Neural crest cell (in vitro differentiated cells): ENCODE measurements at regions not wholly inside any gene's neighbourhood (a gene's known extent, or its start where the extent isn't known, plus 50 kb on each side); places are given as distances from the start of the nearest gene placed in this dataset.
"Not testable (repeated sequence)": the region's sequence is repeated elsewhere in the genome, so short reads cannot be mapped to it uniquely, and the experiment has no call there.

ENCODE experiments used
- DNase-seq: peaks from one replicate; pipeline ENCODE4 v3.0.0; 2021; ENCODE audit warnings: low read depth, mixed read lengths, low spot score
- H3K27ac Mint-ChIP-seq: one replicate; pipeline ENCODE4 v1.8.0; 2021; ENCODE audit warnings: mild to moderate bottlenecking, mixed read lengths; ENCODE audit not compliant: unreplicated experiment
- H3K27me3 Mint-ChIP-seq: 2 replicates; pipeline ENCODE4 v1.8.0; 2021; ENCODE audit warnings: low read depth, mild to moderate bottlenecking, mixed read lengths
- H3K36me3 Mint-ChIP-seq: 2 replicates; pipeline ENCODE4 v1.8.0; 2021; ENCODE audit warnings: low read depth, mild to moderate bottlenecking, mixed read lengths
- H3K4me1 Mint-ChIP-seq: 2 replicates; pipeline ENCODE4 v1.8.0; 2021; ENCODE audit warnings: mixed read lengths
- H3K4me3 Mint-ChIP-seq: one replicate; pipeline ENCODE4 v1.8.0; 2021; ENCODE audit warnings: mild to moderate bottlenecking, mixed read lengths
- H3K9me3 Mint-ChIP-seq: 2 replicates; pipeline ENCODE4 v1.8.0; 2021; ENCODE audit warnings: mixed read lengths
- TF ChIP-seq, protein P1 (sequence below): fragments of 200-600 bp; sonication (generic); conservative IDR thresholded peaks from 2 replicates; pipeline ENCODE4 v1.5.0; 2021; ENCODE audit warnings: antibody characterized with exemption, mild to moderate bottlenecking

DNA sequence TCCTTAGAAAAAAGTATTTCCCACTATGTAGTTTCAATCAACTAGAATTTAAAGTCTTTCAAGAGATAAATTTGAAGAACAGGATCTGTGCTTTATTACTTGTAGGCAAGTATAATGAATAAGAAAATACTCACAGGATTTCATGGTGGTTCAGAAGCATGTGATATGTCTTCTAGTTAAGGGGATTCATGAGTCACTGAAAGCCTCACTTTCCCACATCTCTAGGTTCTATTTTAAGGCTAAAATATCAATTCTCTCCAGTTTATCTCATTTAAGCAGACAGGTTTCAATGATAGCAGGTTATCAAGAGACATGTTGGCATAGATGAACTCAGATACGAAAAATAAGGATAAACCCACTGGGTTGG lies 437.8 kb upstream of the BCHE start:
- H3K27ac Mint-ChIP-seq = no peak overlapping the region
- H3K4me1 Mint-ChIP-seq = no peaks in the 10 kb centered on the region
- TF ChIP-seq, protein P1, sequence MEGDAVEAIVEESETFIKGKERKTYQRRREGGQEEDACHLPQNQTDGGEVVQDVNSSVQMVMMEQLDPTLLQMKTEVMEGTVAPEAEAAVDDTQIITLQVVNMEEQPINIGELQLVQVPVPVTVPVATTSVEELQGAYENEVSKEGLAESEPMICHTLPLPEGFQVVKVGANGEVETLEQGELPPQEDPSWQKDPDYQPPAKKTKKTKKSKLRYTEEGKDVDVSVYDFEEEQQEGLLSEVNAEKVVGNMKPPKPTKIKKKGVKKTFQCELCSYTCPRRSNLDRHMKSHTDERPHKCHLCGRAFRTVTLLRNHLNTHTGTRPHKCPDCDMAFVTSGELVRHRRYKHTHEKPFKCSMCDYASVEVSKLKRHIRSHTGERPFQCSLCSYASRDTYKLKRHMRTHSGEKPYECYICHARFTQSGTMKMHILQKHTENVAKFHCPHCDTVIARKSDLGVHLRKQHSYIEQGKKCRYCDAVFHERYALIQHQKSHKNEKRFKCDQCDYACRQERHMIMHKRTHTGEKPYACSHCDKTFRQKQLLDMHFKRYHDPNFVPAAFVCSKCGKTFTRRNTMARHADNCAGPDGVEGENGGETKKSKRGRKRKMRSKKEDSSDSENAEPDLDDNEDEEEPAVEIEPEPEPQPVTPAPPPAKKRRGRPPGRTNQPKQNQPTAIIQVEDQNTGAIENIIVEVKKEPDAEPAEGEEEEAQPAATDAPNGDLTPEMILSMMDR = no peak
- no peak for DNase-seq
- H3K27me3 Mint-ChIP-seq = no peaks in the 10 kb centered on the region
- H3K9me3 Mint-ChIP-seq = no peaks in the 10 kb centered on the region
- no peaks in the 10 kb centered on the region for H3K36me3 Mint-ChIP-seq
- no peak overlapping the region for H3K4me3 Mint-ChIP-seq

DNA sequence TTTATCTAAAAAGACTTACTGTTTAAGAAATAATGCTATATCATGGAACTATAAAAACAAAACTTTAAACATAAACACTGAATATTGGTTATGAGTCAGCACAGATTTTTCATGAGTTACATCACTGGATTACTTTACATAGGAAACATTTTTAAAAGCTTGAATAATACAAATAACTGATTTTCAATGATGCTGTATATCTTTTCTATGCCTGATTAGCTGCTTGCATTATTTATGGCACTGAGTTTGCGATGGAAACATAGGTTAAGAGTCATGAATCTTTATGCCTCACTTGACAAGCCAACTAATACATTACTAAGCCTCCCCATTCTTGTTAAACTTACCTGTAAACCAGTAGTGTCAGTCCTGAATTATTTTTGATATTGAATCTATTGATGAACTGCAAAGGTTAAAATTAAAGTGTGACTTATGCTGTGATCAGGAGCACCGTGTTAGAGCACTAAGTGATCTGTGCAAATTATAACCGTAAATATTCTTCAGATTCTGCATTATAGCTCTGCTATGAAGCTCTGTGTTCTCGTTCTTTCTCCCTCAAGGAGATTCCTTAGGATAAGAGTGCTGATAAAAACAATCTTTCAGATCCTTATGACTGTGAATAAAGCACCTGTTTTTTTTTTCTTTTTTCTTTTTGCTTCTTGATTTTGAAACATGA lies 437.3 kb upstream of the BCHE start:
- Mint-ChIP-seq H3K9me3 (no peaks in the 10 kb centered on the region), H3K4me1 (no peaks in the 10 kb centered on the region), H3K4me3 (no peak overlapping the region), H3K36me3 (no peaks in the 10 kb centered on the region), H3K27ac (no peak overlapping the region), H3K27me3 (no peaks in the 10 kb centered on the region)
- no peak for DNase-seq
- TF ChIP-seq, protein P1 = no peak

DNA sequence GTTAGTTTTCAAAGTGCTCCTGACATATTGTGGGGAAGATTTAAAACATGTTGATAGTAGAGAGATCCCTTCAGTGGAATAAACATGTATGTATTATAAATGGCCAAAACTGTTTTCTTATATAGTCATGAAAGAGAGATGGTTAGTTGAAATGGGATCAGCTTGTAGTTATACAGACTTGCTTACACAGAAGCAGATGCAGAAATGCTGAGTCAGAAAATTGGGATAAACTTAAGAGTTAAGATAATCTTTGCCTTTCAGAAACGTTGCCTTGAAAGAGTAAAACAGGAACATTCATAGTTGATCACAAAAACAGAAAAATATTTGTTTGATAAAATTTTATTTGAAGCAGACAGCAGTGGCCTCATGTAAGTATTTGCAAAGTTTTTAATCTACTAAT lies 433.2 kb upstream of the BCHE start:
- Mint-ChIP-seq H3K4me3 (no peak overlapping the region), H3K9me3 (no peaks in the 10 kb centered on the region), H3K36me3 (no peaks in the 10 kb centered on the region), H3K27me3 (no peaks in the 10 kb centered on the region), H3K4me1 (no peaks in the 10 kb centered on the region), H3K27ac (no peak overlapping the region)
- no peak for DNase-seq
- TF ChIP-seq, protein P1 = no peak

DNA sequence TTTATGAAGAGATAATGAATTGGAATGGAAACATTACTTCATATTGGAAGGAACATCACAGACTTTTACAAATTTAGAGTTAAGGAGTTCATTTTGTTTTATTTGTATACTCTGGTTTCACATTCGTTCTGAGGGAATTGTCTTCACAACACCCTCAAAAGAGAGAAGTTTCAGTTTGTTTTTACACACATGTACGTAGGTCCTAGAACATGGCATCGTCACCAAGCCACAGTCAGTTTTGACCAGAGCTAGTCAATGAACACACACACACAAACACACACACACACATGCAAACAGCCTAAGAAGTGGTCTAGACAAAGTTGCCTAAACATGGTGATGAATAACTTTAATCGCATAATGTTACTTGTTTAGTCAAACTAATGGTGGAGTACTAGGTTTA lies 427.9 kb upstream of the BCHE start:
- H3K9me3 Mint-ChIP-seq = no peaks in the 10 kb centered on the region
- no peaks in the 10 kb centered on the region for H3K27me3 Mint-ChIP-seq
- H3K4me1 Mint-ChIP-seq = no peaks in the 10 kb centered on the region
- TF ChIP-seq, protein P1 = no peak
- H3K4me3 Mint-ChIP-seq = no peak overlapping the region
- H3K27ac Mint-ChIP-seq = no peak overlapping the region
- no peaks in the 10 kb centered on the region for H3K36me3 Mint-ChIP-seq
- no peak for DNase-seq

DNA sequence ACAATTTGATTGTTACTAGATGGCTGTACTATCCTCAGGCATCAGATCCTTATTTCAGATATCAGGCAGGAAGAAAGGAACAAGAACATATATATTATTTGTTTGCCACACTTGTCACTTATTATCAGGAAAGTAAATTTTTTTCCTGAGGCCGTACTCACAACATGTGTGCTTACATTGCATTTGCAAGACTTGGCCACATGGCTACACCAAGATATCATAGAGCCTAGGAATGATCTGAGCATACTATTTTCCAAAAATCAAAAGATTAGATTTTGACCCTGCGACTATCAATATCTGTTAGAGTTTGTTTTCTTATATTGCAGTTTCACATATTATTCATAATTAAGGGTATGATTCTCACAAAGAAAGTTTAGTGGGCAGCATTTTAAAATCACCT lies 426.2 kb upstream of the BCHE start:
- no peaks in the 10 kb centered on the region for H3K27me3 Mint-ChIP-seq
- no peak for DNase-seq
- H3K36me3 Mint-ChIP-seq = no peaks in the 10 kb centered on the region
- TF ChIP-seq, protein P1 = peak; percentile 38
- H3K4me3 Mint-ChIP-seq = no peak overlapping the region
- H3K9me3 Mint-ChIP-seq = no peaks in the 10 kb centered on the region
- H3K4me1 Mint-ChIP-seq = no peaks in the 10 kb centered on the region
- H3K27ac Mint-ChIP-seq = no peak overlapping the region

DNA sequence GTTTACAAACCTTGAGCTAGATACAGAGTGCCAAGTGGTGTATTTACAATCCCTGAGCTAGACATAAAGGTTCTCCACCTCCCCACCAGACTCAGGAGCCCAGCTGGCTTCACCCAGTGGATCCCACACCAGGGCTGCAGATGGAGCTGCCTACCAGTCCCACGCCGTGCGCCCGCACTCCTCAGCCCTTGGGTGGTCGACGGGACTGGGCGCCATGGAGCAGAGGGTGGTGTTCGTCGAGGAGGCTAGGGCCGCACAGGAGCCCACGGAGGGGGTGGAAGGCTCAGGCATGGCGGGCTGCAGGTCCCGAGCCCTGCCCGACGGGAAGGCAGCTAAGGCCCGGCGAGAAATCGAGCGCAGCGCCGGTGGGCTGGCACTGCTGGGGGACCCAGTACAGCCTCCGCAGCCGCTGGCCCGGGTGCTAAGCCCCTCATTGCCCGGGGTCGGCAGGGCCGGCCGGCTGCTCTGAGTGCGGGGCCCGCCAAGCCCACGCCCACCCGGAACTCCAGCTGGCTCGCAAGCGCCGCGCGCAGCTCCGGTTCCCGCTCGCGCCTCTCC lies 421.1 kb upstream of the BCHE start:
- H3K9me3 Mint-ChIP-seq, H3K36me3 Mint-ChIP-seq, H3K4me3 Mint-ChIP-seq, H3K27ac Mint-ChIP-seq, H3K4me1 Mint-ChIP-seq, DNase-seq, H3K27me3 Mint-ChIP-seq: not testable (repeated sequence)
